HEK293T (cell line): ENCODE measurements at regions not wholly inside any gene's neighbourhood (a gene's known extent, or its start where the extent isn't known, plus 50 kb on each side); places are given as distances from the start of the nearest gene placed in this dataset.

Source experiments
- BHLHE40 ChIP-seq: fragments of 450-650 bp; IDR thresholded peaks from 2 replicates; pipeline ENCODE4 v1.6.1; 2016; ENCODE audit warnings: mild to moderate bottlenecking, moderate library complexity, borderline replicate concordance
- HDGF ChIP-seq: fragments of 450-650 bp; IDR thresholded peaks from 2 replicates; pipeline ENCODE4 v1.6.1; 2017; ENCODE audit warnings: antibody characterized with exemption, borderline replicate concordance
- L3MBTL2 ChIP-seq: fragments of 450-650 bp; conservative IDR thresholded peaks from 2 replicates; pipeline ENCODE4 v1.6.1; 2016; ENCODE audit warnings: mild to moderate bottlenecking
- SP1 ChIP-seq: fragments of 450-650 bp; IDR thresholded peaks from 2 replicates; pipeline ENCODE4 v1.6.1; 2017
- ZNF384 ChIP-seq: fragments of 450-650 bp; IDR thresholded peaks from 2 replicates; pipeline ENCODE4 v1.6.1; 2016

DNA sequence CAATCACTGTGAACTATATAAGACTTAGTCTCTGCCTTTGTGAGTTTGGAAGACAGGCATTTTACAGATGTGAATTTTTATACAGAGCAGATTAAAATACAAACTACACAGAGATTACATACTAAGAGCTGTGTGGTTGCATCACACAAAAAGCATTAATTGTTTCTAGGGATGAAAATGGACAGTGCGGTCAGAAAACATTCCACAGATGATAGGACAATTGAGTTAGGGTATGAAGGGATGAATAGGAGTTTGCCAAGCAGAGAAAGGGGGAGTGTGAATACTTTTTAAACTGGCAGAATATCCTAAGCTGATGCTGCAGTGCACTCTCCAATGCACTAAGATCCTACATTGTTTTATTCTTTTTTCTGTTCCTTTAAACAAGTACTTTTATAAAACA, 345.8 kb downstream of the VRK1 start:
- no peak for TF ChIP-seq SP1
- no peak for TF ChIP-seq BHLHE40
- no peak for TF ChIP-seq ZNF384
- no peak for TF ChIP-seq L3MBTL2
- no peak for TF ChIP-seq HDGF
